ENCODE measurements at regions not wholly inside any gene's neighbourhood (a gene's known extent, or its start where the extent isn't known, plus 50 kb on each side); places are given as distances from the start of the nearest gene placed in this dataset.

- peak; percentile 65 to 75 (median 66) for TF ChIP-seq CTCF (IDR thresholded peaks at IDR 0.05)
- no peak for TF ChIP-seq POLR2A (IDR thresholded peaks at IDR 0.05)
These were observed 82.0 kb upstream of the ALOX12 start for GRCh38 chr17:6913608-6914443.

All from right lobe of liver (tissue), 4 donors.